22Rv1 (cell line): ENCODE measurements at regions not wholly inside any gene's neighbourhood (a gene's known extent, or its start where the extent isn't known, plus 50 kb on each side); places are given as distances from the start of the nearest gene placed in this dataset.

Source experiments
- CTCF ChIP-seq: fragments of 450-650 bp; IDR thresholded peaks from 2 replicates; pipeline ENCODE4 v1.5.1; 2017; ENCODE audit warnings: mild to moderate bottlenecking
- ZFX ChIP-seq: fragments of 450-650 bp; IDR thresholded peaks from 2 replicates; pipeline ENCODE4 v1.6.1; 2017; ENCODE audit warnings: antibody characterized with exemption, borderline replicate concordance

- TF ChIP-seq CTCF = no peak
- no peak for TF ChIP-seq ZFX
Measured at GRCh38 chr6:71224011-71224410, 64.6 kb upstream of the OGFRL1 start.
